ENCODE measurements at regions not wholly inside any gene's neighbourhood (a gene's known extent, or its start where the extent isn't known, plus 50 kb on each side); places are given as distances from the start of the nearest gene placed in this dataset.

DNA sequence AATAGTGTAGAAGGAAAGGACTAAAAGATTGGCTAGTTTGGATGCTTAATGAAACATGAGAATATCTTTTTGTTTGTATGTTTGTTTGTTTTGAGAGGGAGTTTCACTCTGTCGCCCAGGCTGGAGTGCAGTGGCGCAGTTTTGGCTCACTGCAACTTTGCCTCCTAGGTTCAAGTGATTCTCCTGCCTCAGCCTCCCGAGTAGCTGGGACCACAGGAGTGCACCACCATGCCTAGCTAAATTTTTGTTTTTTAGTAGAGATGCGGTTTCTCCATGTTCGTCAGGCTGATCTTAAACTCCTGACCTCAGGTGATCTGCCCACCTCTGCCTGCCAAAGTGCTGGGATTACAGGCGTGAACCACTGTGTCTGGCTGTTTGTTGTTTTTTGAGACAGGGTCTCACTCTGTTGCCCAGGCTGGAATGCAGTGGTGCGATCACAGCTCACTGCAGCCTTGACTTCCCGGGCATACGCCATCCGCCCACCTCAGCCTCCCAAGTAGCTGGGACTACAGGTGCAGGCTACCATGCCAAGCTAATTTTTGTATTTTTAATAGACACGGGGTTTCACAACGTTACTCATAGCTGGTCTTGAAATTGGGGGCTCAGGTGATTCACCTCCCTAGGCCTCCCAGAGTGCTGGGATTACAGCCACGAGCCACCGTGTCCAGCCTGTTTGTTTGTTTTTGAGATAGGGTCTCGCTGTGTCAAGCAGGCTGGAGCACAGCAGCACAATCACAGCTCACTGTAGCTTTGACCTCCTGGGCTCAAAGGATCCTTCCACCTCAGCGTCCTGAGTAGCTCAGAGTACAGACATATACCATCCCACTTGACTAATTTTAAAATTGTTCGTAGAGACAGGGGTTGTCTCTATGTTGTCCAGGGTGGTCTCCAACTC, 209.2 kb downstream of the MYCN start:
- TF ChIP-seq POLR2AphosphoS5 (IDR thresholded peaks at IDR 0.05; ENCODE audit: insufficient read depth in 1 of 2, low read depth in 1 of 2): no peak
- TF ChIP-seq POLR2A (IDR thresholded peaks at IDR 0.05): no peak
- TF ChIP-seq, protein P1, sequence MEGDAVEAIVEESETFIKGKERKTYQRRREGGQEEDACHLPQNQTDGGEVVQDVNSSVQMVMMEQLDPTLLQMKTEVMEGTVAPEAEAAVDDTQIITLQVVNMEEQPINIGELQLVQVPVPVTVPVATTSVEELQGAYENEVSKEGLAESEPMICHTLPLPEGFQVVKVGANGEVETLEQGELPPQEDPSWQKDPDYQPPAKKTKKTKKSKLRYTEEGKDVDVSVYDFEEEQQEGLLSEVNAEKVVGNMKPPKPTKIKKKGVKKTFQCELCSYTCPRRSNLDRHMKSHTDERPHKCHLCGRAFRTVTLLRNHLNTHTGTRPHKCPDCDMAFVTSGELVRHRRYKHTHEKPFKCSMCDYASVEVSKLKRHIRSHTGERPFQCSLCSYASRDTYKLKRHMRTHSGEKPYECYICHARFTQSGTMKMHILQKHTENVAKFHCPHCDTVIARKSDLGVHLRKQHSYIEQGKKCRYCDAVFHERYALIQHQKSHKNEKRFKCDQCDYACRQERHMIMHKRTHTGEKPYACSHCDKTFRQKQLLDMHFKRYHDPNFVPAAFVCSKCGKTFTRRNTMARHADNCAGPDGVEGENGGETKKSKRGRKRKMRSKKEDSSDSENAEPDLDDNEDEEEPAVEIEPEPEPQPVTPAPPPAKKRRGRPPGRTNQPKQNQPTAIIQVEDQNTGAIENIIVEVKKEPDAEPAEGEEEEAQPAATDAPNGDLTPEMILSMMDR (IDR thresholded peaks at IDR 0.05): no peak
- H3K9me3 ChIP-seq: no peaks in the 10 kb centered on the region
- intact Hi-C loops (cut with DNase I): no loop called here
- DNase-seq (ENCODE audit: extremely low spot score in 2 of 2): peak; percentile 14 to 64
- no peaks in the 10 kb centered on the region for H3K4me1 ChIP-seq
- H3K36me3 ChIP-seq: no peaks in the 10 kb centered on the region
- no peak overlapping the region for H3K27ac ChIP-seq
- no peak overlapping the region for H3K4me3 ChIP-seq
- H3K27me3 ChIP-seq: no peaks in the 10 kb centered on the region

DNA sequence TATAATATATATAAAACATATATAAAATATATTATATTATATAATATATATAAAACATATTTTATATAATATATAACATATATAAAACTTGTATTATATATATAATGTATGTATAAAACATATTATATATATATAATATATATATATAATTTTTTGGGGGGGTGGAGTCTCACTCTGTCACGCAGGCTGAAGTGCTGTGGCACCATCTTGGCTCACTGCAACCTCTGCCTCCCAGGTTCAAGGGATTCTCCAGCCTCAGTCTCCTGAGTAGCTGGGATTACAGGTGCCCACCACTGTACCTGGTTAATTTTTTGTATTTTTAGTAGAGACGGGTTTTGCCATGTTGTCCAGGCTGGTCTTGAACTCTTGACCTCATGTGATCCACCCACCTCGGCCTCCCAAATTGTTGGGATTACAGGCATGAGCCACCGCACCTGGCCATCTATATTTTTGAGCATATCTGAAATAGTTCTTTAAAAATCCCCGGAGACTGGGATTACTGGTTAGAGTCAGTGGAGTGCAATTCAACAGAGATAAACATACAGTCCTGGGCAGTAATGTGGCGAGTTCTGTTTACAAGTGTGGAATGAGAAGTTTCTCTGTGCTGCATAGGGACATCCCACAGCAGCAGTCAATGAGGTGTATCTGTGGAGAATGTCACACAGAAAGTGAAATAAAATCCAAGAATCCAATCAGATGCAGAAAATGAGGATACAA, 208.4 kb downstream of the MYCN start:
- Histone ChIP-seq H3K27ac (no peak overlapping the region), H3K4me3 (no peak overlapping the region), H3K9me3 (no peaks in the 10 kb centered on the region), H3K36me3 (no peaks in the 10 kb centered on the region), H3K4me1 (no peaks in the 10 kb centered on the region), H3K27me3 (no peaks in the 10 kb centered on the region)
- TF ChIP-seq POLR2A (IDR thresholded peaks at IDR 0.05) (no peak), POLR2AphosphoS5 (IDR thresholded peaks at IDR 0.05; ENCODE audit: insufficient read depth in 1 of 2, low read depth in 1 of 2) (no peak)
- TF ChIP-seq, protein P1 (IDR thresholded peaks at IDR 0.05): no peak
- intact Hi-C loops (cut with DNase I): no loop called here
- peak; percentile 9 to 11 for DNase-seq (ENCODE audit: extremely low spot score in 2 of 2)

DNA sequence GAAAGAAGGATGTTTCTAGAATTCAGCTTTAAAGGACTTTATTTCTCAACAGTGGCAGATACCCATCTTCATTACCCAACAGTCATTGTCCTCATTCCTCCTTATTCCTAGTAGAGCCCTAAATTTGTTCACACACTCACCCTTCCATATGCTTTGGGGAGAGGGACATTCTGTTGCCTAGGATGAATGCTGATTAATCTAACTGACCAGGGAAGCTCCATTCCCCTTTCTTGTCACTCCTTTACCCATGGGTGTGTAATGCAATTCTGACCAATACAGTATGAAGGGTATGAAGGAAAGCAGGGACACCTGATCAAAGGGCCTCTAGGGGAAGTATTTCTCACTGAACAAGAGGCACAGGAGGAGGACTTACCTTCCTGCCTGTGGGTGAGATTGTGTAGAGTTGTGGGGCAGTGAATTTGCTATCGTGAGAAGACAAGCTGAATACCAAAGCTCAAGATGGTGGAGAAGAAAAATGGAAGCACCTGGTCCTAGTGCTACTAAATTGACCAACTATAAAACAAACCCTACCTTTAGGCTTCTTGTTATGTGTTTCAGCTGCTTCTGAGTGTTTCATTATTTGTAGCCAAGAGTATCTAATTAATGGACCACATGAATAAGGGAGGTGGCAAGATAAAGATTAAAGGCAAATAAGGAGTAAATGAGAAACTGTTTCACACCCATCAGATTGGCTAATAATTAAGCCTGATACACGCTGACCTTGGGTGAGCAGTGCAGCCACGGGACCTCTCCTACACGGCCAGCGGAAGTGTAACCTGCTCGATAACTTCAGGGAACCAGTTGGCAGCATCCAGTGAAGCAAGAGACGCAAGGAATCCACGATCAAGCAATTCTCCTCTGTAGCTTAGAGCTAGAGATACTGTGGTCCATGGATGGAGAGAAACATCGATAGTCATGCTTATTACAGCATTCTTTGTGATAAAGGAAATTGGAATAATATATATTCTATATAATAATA, 202.3 kb downstream of the MYCN start:
- no peak for TF ChIP-seq POLR2A (IDR thresholded peaks at IDR 0.05)
- no peak for TF ChIP-seq POLR2AphosphoS5 (IDR thresholded peaks at IDR 0.05; ENCODE audit: insufficient read depth in 1 of 2, low read depth in 1 of 2)
- TF ChIP-seq, protein P1 (IDR thresholded peaks at IDR 0.05): no peak
- Histone ChIP-seq H3K4me3 (no peak overlapping the region), H3K4me1 (no peaks in the 10 kb centered on the region), H3K9me3 (no peaks in the 10 kb centered on the region), H3K27ac (no peak overlapping the region), H3K36me3 (no peaks in the 10 kb centered on the region), H3K27me3 (no peaks in the 10 kb centered on the region)
- intact Hi-C loops (cut with DNase I): no loop called here
- peak; percentile 31 to 49 for DNase-seq (ENCODE audit: extremely low spot score in 2 of 2)

DNA sequence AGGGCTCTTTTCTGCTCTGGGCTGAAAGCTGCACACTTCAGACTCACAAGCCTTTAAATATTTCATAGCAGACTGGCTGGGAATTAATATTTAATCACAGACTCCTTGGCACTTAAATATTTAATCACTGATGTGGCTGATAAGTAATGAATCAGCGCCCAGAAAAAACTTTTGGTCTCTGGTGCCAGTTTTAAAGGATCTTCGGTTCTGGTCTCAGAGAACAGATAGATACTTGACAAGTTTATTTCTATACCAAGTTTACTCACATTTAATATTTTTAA, 201.2 kb downstream of the MYCN start:
- DNase-seq (ENCODE audit: extremely low spot score in 2 of 2): no peak

More for the DNA sequence above, 201.2 kb downstream of the MYCN start:
- Histone ChIP-seq H3K4me3 (no peak overlapping the region), H3K4me1 (no peaks in the 10 kb centered on the region), H3K36me3 (no peaks in the 10 kb centered on the region), H3K27ac (no peak overlapping the region), H3K9me3 (no peaks in the 10 kb centered on the region), H3K27me3 (no peaks in the 10 kb centered on the region)
- intact Hi-C loops (cut with DNase I): no loop called here
- no peak for TF ChIP-seq POLR2AphosphoS5 (IDR thresholded peaks at IDR 0.05; ENCODE audit: insufficient read depth in 1 of 2, low read depth in 1 of 2)
- TF ChIP-seq POLR2A (IDR thresholded peaks at IDR 0.05): no peak
- TF ChIP-seq, protein P1 (IDR thresholded peaks at IDR 0.05): no peak
